Glutamatergic neuron (in vitro differentiated cells): ENCODE measurements at regions not wholly inside any gene's neighbourhood (a gene's known extent, or its start where the extent isn't known, plus 50 kb on each side); places are given as distances from the start of the nearest gene placed in this dataset.

Experiments used
- DNase-seq: peaks from one replicate; pipeline ENCODE4 v3.0.0; 2022
- H3K27ac Mint-ChIP-seq: one replicate; pipeline ENCODE4 v1.8.0; 2020; ENCODE audit warnings: mild to moderate bottlenecking, mixed read lengths, inconsistent platforms; ENCODE audit not compliant: unreplicated experiment
- H3K27me3 Mint-ChIP-seq: one replicate; pipeline ENCODE4 v1.8.0; 2020; ENCODE audit warnings: mild to moderate bottlenecking, moderate library complexity, mixed read lengths, inconsistent platforms; ENCODE audit not compliant: unreplicated experiment
- H3K36me3 Mint-ChIP-seq: one replicate; pipeline ENCODE4 v1.8.0; 2020; ENCODE audit warnings: mild to moderate bottlenecking, mixed read lengths, inconsistent platforms; ENCODE audit not compliant: unreplicated experiment
- H3K4me1 Mint-ChIP-seq: one replicate; pipeline ENCODE4 v1.8.0; 2020; ENCODE audit warnings: mild to moderate bottlenecking, low read depth, mixed read lengths, inconsistent platforms; ENCODE audit not compliant: unreplicated experiment
- H3K4me3 Mint-ChIP-seq: one replicate; pipeline ENCODE4 v1.8.0; 2020; ENCODE audit warnings: mild to moderate bottlenecking, mixed read lengths, inconsistent platforms; ENCODE audit not compliant: unreplicated experiment
- H3K9me3 Mint-ChIP-seq: one replicate; pipeline ENCODE4 v1.8.0; 2020; ENCODE audit warnings: mild to moderate bottlenecking, moderate library complexity, mixed read lengths, inconsistent platforms; ENCODE audit not compliant: unreplicated experiment
- CTCF ChIP-seq: fragments of 200-600 bp; sonication (generic); IDR thresholded peaks from one replicate; pipeline ENCODE4 v1.5.0; 2021; ENCODE audit not compliant: partially characterized antibody, unreplicated experiment

- TF ChIP-seq CTCF, result no peak
- no peak overlapping the region for H3K27ac Mint-ChIP-seq
- no peaks in the 10 kb centered on the region for H3K27me3 Mint-ChIP-seq
- H3K4me1 Mint-ChIP-seq, result peaks cover 23% of the 10 kb centered on the region
- H3K9me3 Mint-ChIP-seq, result no peaks in the 10 kb centered on the region
- no peak overlapping the region for H3K4me3 Mint-ChIP-seq
- H3K36me3 Mint-ChIP-seq, result no peaks in the 10 kb centered on the region
- DNase-seq, result no peak
Observed at GRCh38 chr7:36072620-36073019, 80.4 kb upstream of the EEPD1 start.

GRCh38 chr7:36075561-36075960 is 77.5 kb upstream of the EEPD1 start:
- H3K27ac Mint-ChIP-seq, result no peak overlapping the region
- no peaks in the 10 kb centered on the region for H3K36me3 Mint-ChIP-seq
- H3K4me3 Mint-ChIP-seq, result no peak overlapping the region
- no peak for TF ChIP-seq CTCF
- H3K27me3 Mint-ChIP-seq, result no peaks in the 10 kb centered on the region
- peaks cover 2% of the 10 kb centered on the region for H3K9me3 Mint-ChIP-seq
- no peak for DNase-seq
- peaks cover 10% of the 10 kb centered on the region for H3K4me1 Mint-ChIP-seq

GRCh38 chr7:36076074-36076473 is 77.0 kb upstream of the EEPD1 start:
- H3K4me1 Mint-ChIP-seq, result peaks cover 10% of the 10 kb centered on the region
- H3K9me3 Mint-ChIP-seq, result peaks cover 2% of the 10 kb centered on the region
- no peak for TF ChIP-seq CTCF
- peak overlapping the region; percentile 46 for H3K4me3 Mint-ChIP-seq
- H3K27ac Mint-ChIP-seq, result peak overlapping the region; percentile 59
- no peaks in the 10 kb centered on the region for H3K36me3 Mint-ChIP-seq
- DNase-seq, result peak; percentile 45
- no peaks in the 10 kb centered on the region for H3K27me3 Mint-ChIP-seq

GRCh38 chr7:36078816-36079360 is 74.2 kb upstream of the EEPD1 start:
- TF ChIP-seq CTCF, result no peak
- no peaks in the 10 kb centered on the region for H3K27me3 Mint-ChIP-seq
- H3K9me3 Mint-ChIP-seq, result peaks cover 2% of the 10 kb centered on the region
- H3K4me3 Mint-ChIP-seq, result no peak overlapping the region
- no peak for DNase-seq
- peaks cover 14% of the 10 kb centered on the region for H3K4me1 Mint-ChIP-seq
- H3K27ac Mint-ChIP-seq, result no peak overlapping the region
- H3K36me3 Mint-ChIP-seq, result no peaks in the 10 kb centered on the region

- no peaks in the 10 kb centered on the region for H3K27me3 Mint-ChIP-seq
- TF ChIP-seq CTCF, result no peak
- H3K9me3 Mint-ChIP-seq, result peaks cover 2% of the 10 kb centered on the region
- no peak for DNase-seq
- peaks cover 16% of the 10 kb centered on the region for H3K4me1 Mint-ChIP-seq
- H3K36me3 Mint-ChIP-seq, result no peaks in the 10 kb centered on the region
- H3K27ac Mint-ChIP-seq, result no peak overlapping the region
- no peak overlapping the region for H3K4me3 Mint-ChIP-seq
Observed at GRCh38 chr7:36079446-36080025, 73.5 kb upstream of the EEPD1 start.
